ENCODE measurements at regions not wholly inside any gene's neighbourhood (a gene's known extent, or its start where the extent isn't known, plus 50 kb on each side); places are given as distances from the start of the nearest gene placed in this dataset.
A peak's percentile ranks its signal among the peaks of the same experiment; 100 is the strongest.
"Not testable (repeated sequence)": the region's sequence is repeated elsewhere in the genome, so short reads cannot be mapped to it uniquely, and the experiment has no call there.

DNA sequence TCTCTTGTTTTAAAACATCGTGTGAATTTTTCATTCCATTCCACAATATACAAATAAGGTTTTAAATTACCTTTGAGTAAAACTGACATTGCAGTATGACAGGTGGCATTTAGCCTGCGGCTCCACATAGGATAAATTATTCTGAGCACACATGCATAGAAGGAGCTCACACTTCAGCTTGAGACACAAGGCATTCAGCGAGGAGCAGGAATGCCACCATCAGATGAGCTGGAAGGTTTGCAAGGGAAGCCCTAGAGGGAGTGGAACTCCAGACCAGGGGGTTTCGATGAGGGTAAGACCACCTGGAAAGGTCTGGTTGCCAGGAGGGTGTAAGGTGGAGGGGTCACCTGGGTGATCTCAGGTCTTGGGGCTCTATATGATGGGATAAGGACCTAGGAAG is 259.0 kb upstream of the ADRA1B start:
- DNase-seq = no peak

DNA sequence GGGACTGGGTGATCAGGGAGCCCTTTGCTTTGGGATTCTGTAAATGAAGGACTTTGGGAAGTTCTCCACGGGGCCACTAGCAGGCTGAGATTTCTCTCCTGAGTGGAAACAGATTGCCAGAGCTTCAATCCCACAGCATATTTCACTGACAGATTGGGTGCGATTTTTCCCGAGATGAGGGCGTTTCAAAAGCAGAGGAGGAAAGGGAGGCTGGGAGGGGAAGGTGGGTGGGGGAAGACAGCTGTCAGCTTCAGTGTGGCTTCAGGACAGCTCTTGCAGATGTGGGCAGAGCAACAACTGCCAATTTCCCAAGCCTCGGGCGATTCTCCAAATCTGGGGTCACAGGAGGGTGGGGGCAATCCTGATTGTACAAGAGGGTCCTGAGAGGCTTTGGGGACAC is 258.5 kb upstream of the ADRA1B start:
- DNase-seq = peak; percentile 30

GRCh38 chr5:159658266-159658925 is 257.9 kb upstream of the ADRA1B start:
- DNase-seq = peak; percentile 30

DNA sequence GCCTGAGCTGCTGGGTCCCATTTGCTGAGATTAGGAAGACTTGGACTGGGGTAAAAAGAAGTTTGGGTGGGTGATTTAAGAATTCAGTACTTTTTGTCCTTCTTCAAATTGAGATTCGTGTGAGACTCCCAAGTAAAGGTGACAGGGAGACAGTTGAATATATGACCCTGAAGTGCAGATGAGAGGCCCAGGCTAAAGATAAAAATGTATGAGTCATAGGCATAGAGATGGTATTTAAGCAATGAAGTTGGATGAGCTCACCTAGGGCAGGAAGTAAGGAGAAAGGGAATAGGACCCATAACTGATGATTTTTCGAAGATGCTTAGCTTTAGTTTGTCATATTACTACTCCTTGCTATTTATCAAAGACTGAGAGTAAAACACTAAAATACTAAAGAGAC is 255.9 kb upstream of the ADRA1B start:
- DNase-seq = no peak

- no peak for DNase-seq
These were observed 252.3 kb upstream of the ADRA1B start for GRCh38 chr5:159663986-159664385.

DNA sequence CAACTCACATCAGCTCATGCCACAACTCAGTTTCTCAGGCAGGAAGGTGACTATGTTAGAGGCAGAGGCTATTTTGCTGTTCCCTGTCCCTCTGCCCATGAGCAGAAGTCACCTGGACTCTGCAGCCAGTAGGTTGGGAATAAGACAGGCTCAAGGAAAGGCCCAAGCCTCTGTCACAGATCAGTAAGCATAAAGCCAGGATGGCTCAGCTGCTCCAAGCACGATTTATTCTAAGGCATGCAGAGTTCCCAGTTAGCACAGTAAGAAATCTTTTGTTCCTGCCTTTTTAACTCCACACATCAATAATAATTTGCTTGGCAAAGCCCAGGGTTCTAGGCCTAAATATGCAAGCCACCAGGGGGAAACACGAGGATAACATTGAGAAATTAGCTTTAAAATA is 249.0 kb upstream of the ADRA1B start:
- DNase-seq = no peak

- no peak for DNase-seq
These were observed 247.7 kb upstream of the ADRA1B start for GRCh38 chr5:159668556-159668955.

- DNase-seq = no peak
These were observed 246.7 kb upstream of the ADRA1B start for GRCh38 chr5:159669559-159669958.

- DNase-seq = no peak
These were observed 244.4 kb upstream of the ADRA1B start for GRCh38 chr5:159671886-159672285.

DNA sequence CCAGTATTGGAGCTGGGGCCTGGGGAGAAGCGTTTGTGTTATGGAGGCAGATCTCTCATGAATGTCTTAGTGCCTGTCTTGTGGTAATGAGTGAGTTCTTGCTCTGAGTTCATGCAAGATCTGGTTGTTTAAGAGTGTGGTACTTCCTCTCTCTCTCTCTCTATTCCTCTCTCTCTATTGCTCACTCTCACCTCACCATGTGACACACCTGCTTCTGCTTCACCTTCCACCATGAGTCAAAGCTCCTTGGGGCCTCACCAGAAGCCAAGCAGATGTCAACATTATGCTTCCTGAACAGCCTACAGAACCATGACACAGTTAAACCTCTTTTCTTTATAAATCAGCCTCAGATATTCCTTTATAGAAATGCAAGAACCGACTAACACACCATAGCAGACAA is 242.7 kb upstream of the ADRA1B start:
- DNase-seq = no peak

GRCh38 chr5:159678657-159679392 is 237.5 kb upstream of the ADRA1B start:
- no peak for DNase-seq

GRCh38 chr5:159680095-159680494 is 236.2 kb upstream of the ADRA1B start:
- no peak for DNase-seq

DNA sequence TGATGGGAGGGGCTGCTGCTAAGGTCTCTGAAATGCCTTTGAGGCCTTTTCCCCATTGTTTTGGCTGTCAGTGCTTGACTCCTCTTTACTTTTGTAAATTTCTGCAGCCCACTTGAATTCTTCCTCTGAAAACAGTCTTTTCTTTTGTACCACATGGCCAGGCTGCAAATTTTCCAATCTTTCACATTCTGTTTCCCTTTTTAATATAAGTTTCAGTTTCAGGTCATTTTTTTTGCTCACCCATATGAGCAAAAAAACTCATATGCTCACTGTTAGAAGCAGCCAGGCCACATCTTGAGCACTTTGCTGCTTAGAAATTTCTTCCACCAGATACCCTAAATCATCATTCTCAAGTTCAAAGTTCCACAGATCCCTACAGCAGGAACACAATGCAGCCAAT is 234.6 kb upstream of the ADRA1B start:
- DNase-seq = no peak

- no peak for DNase-seq
These were observed 233.7 kb upstream of the ADRA1B start for GRCh38 chr5:159682623-159683022.

DNA sequence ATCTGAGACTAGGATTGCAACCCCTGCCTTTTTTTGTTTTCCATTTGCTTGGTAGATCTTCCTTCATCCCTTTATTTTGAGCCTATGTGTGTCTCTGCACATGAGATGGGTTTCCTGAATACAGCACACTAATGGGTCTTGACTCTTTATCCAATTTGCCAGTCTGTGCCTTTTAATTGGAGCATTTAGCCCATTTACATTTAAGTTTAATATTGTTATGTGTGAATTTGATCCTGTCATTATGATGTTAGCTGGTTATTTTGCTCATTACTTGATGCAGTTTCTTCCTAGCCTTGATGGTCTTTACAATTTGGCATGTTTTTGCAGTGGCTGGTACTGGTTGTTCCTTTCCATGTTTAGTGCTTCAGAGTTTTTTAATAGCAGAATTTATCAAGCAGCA is 228.4 kb upstream of the ADRA1B start:
- not testable (repeated sequence) for DNase-seq

DNA sequence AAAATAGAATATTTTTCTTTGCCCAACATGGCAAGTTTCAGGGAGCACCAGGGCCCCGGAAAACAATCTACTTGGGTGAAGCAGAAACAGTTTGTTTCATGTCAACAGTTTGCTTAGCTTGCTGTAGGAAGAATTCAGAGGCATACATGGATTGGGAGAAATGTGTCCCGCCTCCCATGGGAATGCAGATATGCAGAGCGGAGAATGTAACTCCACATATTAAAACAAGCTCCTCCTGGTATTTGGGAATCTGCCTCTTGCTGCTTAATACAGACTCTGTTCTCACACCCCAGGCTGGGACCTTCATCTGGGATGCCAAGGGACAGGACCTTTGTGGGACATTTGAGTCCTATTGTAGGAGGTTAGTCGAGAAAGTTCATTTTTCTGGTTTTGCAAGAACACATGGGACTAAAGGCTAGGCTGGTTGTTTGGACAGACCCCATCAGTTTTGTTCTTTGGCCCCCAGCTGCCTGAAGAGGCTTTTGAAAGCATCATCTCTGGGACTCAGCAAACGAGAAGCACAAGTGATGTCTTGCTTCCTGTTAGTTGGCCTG is 220.5 kb upstream of the ADRA1B start:
- no peak for DNase-seq

- DNase-seq = no peak
These were observed 218.8 kb upstream of the ADRA1B start for GRCh38 chr5:159697530-159697929.

- DNase-seq = no peak
These were observed 218.0 kb upstream of the ADRA1B start for GRCh38 chr5:159698322-159698721.

DNA sequence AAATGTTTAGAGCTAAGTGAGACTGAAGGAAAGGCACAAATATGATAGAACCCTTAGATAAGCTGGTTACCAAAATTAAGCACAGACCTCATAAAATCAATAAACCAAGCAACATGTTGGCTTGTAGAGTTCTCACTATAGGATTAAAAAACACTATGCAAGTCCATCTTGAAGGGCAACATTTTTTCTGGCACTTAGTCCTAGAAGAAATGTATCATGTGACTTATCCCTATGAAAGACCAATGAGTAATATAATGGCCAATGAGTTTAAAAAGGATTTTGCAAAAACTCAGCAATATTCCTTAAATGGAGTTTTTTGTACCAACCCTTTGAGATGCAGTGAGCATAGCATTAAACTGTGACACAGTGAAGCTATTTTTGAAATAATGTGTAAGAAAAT is 216.3 kb upstream of the ADRA1B start:
- no peak for DNase-seq

- no peak for DNase-seq
These were observed 214.0 kb upstream of the ADRA1B start for GRCh38 chr5:159702301-159702700.

- no peak for DNase-seq
These were observed 213.5 kb upstream of the ADRA1B start for GRCh38 chr5:159702826-159703225.

DNA sequence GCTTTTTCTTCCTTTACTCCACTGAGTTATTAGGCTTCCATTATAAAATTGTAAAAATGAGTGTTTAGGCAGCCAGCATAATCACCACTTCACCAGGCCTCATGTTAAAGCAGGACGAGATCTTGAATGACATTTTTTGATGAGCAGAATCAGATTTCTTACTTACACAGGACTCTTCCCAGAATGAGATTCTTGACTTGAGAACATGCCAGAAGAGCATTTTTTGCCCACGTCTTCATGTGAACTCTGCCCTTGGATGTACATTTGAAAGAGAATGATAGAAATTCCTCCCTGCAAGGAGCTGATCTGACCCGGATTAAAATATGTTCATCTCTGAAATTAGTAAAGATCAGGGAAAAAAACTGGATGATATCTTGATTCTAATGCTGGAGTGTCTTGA is 212.1 kb upstream of the ADRA1B start:
- no peak for DNase-seq

- no peak for DNase-seq
These were observed 210.3 kb upstream of the ADRA1B start for GRCh38 chr5:159705948-159706347.

- DNase-seq = no peak
These were observed 208.2 kb upstream of the ADRA1B start for GRCh38 chr5:159708090-159708489.

GRCh38 chr5:159712672-159713071 is 203.6 kb upstream of the ADRA1B start:
- DNase-seq = no peak
